ENCODE measurements at regions not wholly inside any gene's neighbourhood (a gene's known extent, or its start where the extent isn't known, plus 50 kb on each side); places are given as distances from the start of the nearest gene placed in this dataset.

GRCh38 chr14:98262566-98262965 lies 1009.4 kb downstream of the BCL11B start:
- TF ChIP-seq CTCF (IDR thresholded peaks at IDR 0.05; ENCODE audit: insufficient read depth, low read depth, low read length) (no peak), EZH2 (IDR thresholded peaks at IDR 0.05; ENCODE audit: insufficient read depth, low read length) (no peak)

Data from astrocyte (in vitro differentiated cells and primary cell).